HG03095 (cell line): ENCODE measurements at regions not wholly inside any gene's neighbourhood (a gene's known extent, or its start where the extent isn't known, plus 50 kb on each side); places are given as distances from the start of the nearest gene placed in this dataset.
"Not testable (repeated sequence)": the region's sequence is repeated elsewhere in the genome, so short reads cannot be mapped to it uniquely, and the experiment has no call there.

ENCODE experiments used
- ATAC-seq: cut with Tn5 transposase; IDR thresholded peaks from one replicate; pipeline ENCODE4 v1.9.1; 2021; ENCODE audit warnings: moderate library complexity; ENCODE audit not compliant: unreplicated experiment

DNA sequence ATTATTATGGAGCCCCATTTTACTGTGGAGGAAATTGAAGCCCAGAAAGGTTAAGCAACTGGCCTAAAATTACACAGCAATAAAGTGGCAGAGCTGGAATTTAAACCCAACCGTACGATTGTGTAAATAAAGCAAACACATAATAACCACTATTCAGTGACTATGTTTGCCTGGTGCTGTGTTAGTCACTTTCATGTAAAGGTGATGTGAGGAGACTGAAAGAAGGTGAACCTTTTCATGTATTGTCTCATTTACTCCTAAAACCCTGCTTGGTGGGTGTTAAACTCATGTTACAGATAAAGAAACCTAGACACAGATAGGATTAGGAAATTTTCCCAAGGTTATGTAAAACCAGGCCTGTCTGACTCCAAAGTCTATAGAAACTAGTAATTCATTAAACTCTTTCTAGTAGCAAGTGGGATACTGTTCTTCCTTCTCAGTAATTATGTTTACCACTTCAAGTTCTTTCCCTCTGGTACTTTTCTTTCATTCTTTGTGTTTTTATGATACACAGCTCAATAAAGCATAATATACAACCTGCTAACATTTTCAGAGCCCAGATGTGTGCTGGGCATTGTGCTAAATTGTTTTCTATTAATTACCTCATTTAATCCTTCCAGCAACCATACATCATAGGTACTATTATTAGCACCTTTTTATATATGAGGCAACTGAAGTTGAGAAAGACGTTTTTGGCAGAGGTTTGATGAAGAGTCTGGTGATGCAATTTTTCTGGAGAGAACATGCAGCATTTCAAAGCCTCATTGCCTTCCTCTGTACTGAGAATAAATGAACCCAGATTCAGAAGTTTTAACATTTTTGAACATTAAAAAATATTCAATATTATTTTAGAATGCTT is 202.7 kb downstream of the SPRY1 start:
- peak; percentile 9 for ATAC-seq

DNA sequence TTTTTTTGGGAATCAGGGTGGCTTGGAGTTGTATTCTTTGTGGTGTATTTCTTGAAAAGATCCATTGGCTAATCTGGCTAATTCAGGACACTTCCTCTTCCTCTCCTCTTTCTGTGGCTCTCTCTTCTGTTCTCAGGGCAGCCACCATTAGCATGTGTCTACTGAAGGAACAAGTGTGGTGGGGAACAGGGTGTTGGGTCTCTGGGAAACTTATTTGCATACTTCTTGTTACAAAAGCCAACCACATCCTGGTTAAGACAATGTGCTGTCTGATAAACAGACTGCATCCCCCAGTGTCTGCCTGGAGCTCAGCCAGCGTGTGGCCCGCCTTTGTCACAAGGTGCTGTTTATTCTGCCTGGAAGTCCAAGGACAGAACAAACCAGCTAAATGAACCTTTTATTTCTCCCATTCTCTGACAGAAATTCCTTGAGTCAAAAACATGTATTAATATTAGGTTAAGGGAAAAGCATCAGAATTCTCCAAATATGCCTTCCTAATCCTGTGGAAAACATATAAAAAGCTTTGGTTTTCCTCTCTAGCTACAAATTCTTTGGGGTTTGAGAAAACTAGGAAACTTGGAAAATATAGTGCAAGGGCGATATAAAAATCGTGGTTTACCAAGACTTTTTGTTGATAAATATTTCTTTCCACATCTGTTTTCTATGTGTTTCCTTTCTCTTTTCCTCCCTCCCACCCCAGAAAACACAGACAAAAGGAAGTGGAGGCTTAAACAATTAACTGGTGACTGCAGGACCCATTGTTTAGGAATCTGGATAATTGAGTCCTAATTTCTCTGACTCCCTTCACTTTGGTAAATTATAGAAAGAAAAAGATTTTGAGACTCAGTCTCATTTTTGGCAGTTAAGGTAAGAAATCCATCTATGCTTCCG is 203.6 kb downstream of the SPRY1 start:
- ATAC-seq: peak; percentile 100

DNA sequence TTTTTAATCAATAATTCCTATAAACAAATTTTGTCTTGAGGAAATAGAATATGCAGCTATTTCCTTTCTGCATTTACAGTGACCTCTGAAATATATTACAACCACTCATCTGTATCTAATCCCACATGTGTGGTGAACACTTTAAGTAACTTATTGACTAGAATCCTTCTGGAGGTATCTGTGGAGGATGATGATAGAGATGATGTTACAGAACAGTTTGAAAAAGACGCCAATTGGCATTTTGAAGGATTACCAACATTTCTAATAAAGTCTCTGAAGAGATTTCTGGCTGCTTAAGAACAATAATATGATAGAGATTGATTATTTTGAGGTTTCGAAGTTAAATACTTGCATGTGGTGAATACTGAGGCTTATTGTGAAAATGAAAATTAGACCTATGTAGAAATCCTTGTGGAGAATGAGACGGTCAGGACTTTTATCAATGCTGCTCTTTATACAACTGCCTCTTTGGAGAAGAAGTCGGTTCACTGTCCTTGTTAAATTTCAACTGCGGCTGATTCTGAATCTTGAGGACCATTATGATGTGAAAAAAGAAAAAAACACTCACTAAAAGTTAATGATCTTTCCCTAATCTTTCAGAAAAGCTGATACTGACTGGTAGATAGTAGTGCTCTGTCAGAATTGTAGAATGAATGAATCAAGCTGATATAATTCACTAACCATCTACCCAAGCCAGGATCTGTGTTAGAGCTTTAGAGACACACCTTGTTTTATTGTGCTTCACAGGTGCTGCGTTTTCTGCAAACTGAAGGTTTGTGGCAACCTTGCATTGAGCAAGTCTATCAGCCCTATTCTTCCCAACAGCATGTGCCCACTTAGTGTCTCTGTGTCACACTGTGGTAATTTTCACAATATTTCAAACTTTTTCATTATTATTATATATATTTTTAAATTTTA is 204.7 kb downstream of the SPRY1 start:
- ATAC-seq: no peak

DNA sequence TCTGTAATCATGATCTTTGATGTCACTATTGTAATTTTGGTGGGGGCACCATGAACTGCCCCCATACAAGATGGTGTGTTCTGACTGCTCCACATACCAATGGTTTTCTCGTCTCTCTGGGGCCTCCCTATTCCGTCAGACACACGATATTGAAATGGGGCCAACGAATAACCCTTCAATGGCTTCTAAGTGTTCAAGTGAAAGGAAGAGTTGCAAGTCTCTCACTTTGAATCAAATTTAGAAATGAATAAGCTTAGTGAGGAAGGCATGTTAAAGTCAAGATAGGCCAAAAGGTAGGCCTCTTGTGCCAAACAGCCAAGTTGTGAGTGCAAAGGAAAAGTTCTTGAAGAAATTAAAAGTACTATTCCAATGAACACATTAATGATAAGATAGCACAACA is 205.4 kb downstream of the SPRY1 start:
- ATAC-seq: no peak

DNA sequence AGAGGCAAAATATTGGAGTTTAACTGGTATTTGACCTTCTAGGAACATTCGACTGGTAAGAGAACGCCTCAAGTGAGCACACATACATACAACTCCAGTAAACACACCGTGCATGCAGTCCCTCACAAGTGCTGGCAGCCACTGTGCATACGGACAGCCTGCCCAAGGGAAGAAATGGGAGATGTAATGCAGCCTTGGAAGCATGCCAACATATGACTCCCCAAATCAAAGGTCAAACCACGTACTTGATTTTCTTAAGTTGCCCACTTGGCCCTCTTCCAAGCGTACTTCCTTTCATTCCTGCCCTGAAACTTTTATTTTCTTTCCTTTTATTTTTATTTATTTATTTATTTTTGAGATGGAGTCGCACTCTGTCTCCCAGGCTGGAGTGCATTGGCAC is 206.6 kb downstream of the SPRY1 start:
- ATAC-seq: no peak

DNA sequence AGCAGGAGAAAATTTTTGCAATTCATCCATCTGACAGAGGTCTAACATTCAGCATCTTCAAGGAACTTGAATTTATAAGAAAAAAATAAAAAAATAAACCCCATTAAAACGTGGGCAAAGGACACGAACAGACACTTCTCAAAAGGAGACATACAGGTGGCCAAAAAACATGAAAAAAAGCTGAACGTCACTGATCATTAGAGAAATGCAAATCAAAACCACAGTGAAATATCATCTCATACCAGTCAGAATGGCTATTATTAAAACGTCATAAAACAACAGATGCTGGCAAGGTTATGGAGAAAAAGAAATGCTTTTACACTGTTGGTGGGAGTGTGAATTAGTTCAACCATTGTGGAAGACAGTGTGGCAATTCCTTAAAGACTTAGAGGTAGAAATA is 209.2 kb downstream of the SPRY1 start:
- ATAC-seq: not testable (repeated sequence)

DNA sequence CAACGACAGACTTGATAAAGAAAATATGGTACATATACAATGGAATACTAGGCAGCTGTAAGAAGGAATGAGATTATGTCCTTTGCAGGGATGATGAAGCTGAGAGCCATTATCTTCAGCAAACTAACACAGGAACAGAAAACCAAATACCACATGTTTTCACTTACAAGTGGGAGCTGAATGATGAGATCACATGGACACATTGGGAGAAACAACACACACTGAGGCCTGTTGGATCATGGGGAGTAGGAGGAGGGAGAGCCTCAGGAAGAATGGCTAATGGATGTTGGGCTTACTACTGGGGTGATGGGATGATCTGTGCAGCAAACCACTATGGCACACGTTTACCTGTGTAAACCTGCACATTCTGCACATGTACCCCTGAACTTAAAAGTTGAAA is 209.7 kb downstream of the SPRY1 start:
- ATAC-seq: no peak

DNA sequence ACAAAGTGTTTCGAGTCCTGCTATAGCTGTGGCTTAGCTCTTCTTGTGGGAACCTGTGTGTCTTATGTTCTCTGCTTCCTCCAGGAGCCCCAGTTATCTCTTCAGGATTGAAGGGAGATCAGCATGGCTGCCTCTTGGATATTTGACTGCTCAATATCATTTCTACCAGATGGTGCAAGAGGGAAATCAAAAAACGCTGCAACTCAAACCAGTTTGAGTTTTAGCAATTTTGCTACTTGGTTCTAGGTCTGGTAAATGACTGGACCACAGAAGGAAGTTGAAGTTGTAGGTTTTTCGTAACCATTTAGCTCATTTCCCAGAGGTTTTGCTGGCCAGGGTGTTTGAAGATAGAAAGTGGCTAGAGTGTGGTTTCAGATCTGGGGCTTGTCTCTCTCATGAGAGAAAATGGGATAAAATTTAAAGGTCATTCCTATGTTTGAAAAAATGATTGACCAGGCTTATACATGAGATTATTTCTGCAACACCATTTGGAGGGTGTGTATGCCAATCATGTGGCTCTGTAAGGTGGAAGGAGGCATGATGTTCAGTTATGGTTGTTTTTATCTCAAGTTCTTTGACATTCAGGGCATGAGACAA is 210.4 kb downstream of the SPRY1 start:
- ATAC-seq: no peak

DNA sequence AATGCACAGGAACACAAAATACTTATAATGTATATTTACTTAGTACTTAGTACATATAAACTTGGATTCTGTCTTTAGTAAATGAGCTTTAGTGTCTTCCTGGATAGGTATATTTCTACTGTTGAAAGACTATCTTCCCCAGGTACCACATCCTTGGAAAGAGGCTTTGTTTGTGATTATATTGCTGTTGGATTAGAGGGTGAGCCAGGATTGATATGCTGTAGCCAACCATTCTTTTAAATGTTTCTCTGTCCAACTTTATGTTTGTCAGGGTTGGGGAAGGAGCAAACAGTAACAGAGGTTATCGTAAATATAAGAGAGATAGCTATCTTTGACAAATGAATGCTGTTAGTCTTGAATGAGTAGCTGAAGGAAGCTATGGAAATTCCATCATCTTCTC is 213.2 kb downstream of the SPRY1 start:
- ATAC-seq: no peak

DNA sequence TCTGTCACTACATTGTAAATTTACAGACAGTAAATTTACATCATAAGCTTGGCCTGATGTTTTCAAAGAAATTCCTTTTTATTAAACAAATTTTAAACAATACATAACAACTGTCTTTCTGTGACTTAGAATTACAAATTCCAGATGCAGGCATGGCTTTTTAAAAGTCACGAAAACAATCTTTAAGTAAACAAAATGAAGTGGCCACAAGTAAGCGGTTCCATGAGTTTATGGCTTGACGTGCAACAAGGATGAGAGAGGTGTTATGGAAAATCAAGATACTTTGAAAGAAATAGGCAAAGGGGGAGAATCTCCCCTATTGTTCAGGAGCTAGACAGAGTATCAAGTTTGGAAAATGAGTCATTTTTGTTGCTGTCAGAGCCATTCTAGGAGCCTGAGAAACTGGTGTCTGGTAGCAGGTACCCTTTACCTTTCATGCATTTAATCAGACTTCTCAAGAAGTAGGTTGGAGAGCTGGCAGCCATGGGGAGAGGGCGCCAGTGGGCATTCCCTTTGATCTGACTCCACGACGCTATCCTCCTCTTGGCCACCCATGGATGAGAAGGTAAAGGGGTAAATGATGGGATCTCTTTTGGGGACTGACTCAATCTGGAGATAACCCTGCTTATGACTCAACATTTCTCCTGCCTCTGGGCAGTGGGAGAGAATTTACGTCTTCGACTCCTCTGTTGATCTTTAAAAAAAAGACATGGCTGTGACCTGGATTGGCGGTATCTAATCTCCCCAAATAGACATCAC is 217.2 kb downstream of the SPRY1 start:
- no peak for ATAC-seq

DNA sequence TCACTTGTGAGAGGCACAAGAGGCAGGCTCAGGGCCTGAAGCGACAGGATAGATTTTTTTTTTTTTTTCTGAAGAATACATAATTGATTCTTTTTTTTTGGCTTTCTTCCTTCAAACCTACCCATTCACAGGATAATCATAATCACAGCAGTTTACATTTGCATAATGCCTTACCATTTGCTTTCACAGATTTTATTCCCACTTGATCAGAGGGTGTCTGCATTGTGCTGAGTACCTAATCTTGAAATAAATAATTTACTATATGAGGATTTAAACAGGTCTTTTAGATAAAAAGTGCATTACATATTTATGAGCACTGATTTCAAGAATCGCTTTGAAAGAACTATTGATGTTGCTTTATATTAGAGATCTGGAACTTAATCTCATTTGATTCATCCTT is 219.3 kb downstream of the SPRY1 start:
- ATAC-seq: no peak

DNA sequence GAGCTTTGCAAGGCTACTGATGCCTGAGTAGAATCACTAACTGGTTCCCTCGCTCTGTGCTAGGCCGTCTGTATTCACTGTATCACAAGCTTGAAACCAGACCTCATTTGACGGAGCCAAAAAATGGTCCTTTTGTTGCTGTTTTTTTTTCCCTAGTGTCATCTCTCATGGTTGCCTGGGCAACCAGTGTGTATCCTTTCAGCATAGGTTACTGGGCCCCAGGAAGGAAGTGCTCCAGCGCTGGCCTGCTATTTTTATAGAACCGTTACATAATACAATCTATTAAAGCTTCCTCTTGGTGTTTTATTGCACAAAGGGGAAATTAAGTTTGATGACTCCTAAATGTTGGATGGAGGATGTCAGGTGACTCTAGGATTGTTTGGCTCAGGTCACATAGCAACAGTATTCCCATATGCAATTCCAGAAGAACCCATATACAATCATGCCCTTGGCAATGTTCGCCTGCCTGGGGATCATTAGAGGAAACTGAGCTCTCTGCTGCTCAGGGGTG is 220.4 kb downstream of the SPRY1 start:
- ATAC-seq: no peak

DNA sequence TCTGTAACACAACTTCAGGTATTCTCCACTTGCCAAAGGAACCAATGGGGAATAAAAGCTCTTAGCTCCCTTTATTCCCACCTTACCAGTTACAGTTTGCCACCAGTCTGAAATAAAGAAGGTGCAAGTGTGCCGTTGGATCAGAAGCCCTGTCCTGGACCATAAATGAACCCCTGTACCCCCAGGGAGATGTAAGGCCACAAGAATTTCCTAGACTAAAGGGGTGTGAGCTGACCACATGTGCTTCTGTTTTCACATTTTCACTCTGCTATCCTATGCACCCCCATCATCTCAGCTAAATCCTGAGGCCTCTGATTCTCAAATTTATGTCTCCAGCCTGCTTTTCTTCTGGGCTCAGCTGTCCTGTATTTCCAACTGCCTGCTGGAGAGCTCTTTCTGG is 221.2 kb downstream of the SPRY1 start:
- no peak for ATAC-seq

DNA sequence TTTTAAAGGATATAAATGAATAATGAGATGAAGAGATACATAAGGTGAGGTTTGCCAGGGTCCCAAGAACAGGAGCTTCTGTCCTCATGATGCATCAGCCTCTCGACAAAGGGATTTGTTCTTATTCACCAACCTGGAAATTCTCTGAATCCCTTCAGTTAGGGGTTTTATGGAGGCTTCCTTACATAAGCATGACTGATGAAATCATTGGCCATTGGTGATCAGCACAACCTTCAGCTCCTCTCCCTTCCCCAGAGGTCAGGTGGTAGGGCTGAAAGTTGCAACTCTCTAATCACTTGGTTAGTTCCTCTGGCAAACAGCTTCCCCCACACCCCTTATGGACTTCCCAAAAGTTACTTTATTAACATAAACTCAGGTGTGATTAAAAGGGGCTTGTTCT is 222.0 kb downstream of the SPRY1 start:
- no peak for ATAC-seq

DNA sequence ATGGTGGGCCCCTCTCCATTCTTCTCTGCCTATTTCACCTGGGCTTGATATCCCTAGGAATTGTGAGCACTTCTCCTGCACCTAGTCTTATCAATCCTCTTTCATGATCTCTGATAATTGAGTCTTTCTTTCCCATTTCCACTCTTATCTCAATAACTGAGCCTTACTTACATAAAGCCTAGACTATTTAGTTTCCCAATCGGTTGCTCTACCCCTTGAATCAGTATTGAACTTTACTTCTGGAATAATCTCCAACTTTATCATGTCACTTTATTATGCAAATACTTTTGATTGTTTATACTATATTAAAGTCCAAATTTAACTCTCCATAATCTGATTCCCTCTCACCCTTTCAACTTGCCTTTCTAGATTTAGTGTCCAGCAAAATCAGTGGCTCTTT is 222.7 kb downstream of the SPRY1 start:
- ATAC-seq: no peak

DNA sequence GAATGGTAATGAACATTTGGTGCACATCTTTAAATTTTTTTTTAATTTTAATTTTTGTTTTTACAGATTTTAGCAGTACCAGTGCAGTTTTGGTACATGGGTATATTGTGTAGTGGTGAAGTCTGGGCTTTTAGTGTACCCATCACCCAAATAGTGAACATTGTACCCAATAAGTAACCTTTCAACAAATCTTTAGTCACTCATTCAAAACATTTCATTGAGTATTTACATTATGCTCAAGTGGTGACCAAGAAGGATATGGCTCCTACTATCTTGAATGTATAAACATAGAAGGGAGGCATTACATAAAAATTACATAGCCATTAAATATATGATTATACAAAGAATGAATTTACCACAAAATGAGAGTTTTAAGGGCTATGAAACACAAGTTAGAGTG is 223.3 kb downstream of the SPRY1 start:
- ATAC-seq: no peak

DNA sequence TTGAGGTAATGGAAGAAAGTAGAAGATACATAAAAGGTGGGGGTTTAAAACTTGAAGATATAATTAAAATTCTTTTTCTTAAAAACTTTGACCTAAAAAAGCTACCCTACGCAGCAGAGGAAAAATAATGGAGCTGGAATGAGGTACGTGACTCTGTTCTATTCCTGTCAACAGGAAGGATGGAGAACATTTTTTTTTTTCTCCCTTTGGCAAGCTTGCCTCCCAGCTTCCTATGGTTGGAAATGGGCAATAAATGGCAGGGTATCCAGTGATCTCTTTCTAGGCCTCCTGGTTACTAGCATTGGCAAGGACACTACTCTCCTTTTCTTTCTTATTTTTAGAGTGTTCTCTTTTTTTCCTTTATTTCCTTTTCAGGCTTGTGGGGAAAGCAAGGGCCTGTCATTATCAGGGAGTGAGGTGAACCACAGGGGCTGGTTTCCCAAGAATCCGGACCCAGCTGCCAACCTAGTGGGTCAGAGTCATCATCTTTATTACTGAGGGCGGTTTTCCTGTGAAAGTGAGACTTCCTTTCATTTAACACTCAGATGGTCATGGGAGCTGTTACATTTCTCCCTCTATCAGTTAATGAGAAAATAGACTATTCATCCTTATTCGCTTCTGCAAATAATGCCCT is 224.6 kb downstream of the SPRY1 start:
- no peak for ATAC-seq

DNA sequence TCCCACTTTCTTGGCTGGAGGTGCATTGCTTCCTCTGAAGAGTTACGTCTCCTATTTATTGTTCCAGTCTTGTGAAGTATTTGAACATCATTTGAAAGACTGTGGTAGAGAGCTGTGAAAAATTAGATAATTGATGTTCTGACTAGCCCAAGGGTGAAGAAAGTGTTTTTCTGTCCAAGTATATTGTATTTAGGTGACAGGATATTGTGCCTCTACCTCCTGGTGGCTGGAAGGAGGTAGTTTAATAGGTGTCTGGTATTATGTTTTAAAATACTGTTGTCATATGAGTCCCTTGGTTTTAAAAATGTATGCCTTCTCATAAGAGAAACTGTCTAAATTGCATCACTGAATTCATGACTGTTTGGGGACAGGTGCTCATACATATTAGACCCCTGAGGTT is 226.0 kb downstream of the SPRY1 start:
- no peak for ATAC-seq

DNA sequence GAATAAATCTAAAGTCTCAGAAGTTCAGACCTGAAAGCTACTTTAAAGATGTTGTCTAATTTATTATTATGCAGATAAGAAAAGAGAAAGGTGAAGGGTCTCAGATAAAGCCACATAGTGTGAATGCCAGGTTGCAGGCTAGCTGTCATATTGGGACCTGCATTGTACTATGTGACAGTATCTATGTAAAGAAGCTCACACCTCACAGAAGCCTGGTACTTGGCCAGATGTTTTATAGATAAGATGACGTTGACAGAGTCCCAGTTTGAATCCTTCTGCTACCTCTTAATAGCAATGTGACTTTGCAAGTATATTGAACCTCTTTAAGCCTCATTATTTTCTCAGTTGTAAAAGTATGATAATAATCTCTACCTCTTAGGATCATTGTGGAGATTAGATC is 227.0 kb downstream of the SPRY1 start:
- ATAC-seq: no peak
